Activated T-helper 2 cell treated with anti-CD3 and anti-CD28 coated beads, Interferon-gamma antibody, Interleukin-2, Interleukin-4, amounts not matched to agents 10 μg/mL and 5 μg/mL and 100 μg/mL, durations not matched to agents 14 hours and 24 hours and 36 hours (primary cell): ENCODE measurements at regions not wholly inside any gene's neighbourhood (a gene's known extent, or its start where the extent isn't known, plus 50 kb on each side); places are given as distances from the start of the nearest gene placed in this dataset.
"Not testable (repeated sequence)": the region's sequence is repeated elsewhere in the genome, so short reads cannot be mapped to it uniquely, and the experiment has no call there.

Source experiments
- DNase-seq: peaks from one replicate; pipeline ENCODE4 v3.0.0; 2021; ENCODE audit warnings: low spot score
- H3K27ac Mint-ChIP-seq: one replicate; pipeline ENCODE4 v1.8.0; 2021; ENCODE audit warnings: mixed read lengths
- H3K27me3 Mint-ChIP-seq: one replicate; pipeline ENCODE4 v1.8.0; 2021; ENCODE audit warnings: low read depth, mixed read lengths
- H3K36me3 Mint-ChIP-seq: one replicate; pipeline ENCODE4 v1.8.0; 2021; ENCODE audit warnings: low read depth, mixed read lengths
- H3K4me1 Mint-ChIP-seq: one replicate; pipeline ENCODE4 v1.8.0; 2021; ENCODE audit warnings: low read depth, mixed read lengths
- H3K4me3 Mint-ChIP-seq: one replicate; pipeline ENCODE4 v1.8.0; 2021; ENCODE audit warnings: low read depth, mild to moderate bottlenecking, moderate library complexity, mixed read lengths
- H3K9me3 Mint-ChIP-seq: one replicate; pipeline ENCODE4 v1.8.0; 2021; ENCODE audit warnings: mixed read lengths
- intact Hi-C: fragments of 100-400 bp; cut with micrococcal nuclease; formaldehyde crosslinking; loops from one replicate; pipeline ENCODE4 v1.15.1; 2023

DNA sequence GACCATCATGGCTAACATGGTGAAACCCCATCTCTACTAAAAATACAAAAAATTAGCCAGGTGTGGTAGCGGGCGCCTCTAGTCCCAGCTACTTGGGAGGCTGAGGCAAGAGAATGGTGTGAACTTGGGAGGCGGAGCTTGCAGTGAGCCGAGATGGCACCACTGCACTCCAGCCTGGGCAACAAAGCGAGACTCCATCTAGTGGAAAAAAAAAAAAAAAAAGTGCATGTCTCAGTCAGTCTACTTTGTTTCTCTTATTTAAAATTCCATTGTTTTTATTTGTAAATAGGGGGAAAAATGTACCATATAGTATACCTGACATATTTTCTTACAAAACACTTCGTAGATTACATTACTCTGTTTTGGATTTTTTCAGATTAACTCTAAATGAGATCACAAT is 1471.4 kb downstream of the SUCLG1 start:
- H3K36me3 Mint-ChIP-seq, H3K4me3 Mint-ChIP-seq, H3K4me1 Mint-ChIP-seq, H3K27ac Mint-ChIP-seq, H3K27me3 Mint-ChIP-seq, intact Hi-C loops, DNase-seq: not testable (repeated sequence)
- peaks cover 45% of the 10 kb centered on the region for H3K9me3 Mint-ChIP-seq

DNA sequence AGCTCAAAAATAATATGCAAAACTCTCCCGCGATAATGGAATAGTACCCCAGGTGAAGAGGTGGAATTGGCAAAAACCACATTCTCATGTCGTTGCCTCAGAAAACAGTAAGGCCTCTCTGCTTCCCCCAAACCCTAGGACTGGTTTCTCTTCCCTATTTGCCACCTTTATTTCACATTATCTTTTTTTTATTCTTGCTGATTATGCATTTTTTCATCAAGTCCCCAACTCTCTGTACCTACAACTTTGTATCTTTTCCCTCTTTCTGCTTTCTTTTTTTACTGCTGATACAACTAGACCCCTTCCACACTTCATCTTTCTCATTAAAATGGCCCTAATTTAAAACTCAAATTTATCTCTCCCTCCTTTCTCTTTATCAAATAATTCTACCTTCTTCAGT is 1472.2 kb downstream of the SUCLG1 start:
- Mint-ChIP-seq H3K27ac (no peak overlapping the region), H3K4me3 (no peak overlapping the region), H3K9me3 (peaks cover 44% of the 10 kb centered on the region), H3K36me3 (no peaks in the 10 kb centered on the region), H3K27me3 (no peaks in the 10 kb centered on the region), H3K4me1 (no peaks in the 10 kb centered on the region)
- intact Hi-C loops: no loop called here
- no peak for DNase-seq

DNA sequence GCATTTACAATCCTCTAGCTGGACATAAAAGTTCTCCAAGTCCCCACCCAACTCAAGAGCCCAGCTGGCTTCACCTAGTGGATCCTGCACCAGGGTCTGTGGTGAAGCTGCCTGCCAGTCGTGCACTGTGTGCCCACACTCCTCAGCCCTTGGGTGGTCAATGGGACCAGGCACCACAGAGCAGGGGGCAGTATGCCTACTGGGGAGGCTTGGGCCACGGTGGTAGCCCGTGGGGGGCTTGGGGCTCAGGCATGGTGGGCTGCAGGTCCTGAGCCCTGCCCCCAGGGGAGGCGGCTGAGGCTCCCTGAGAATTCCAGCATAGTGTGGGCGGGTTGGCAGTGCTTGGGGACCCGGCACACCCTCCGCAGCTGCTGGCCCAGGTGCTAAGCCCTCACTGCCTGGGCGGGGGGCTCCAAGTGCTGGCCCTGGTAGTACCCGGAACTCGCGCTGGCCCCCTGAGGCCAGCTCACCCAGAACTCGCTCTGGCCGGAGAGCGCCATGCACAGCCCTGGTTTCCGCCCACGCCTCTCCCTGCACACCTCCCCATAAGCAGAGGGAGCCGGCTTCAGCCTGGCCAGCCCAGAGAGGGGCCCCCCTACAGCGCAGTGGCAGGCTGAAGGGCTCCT is 1473.4 kb downstream of the SUCLG1 start:
- peaks cover 43% of the 10 kb centered on the region for H3K9me3 Mint-ChIP-seq
- intact Hi-C loops: no loop called here
- H3K36me3 Mint-ChIP-seq: no peaks in the 10 kb centered on the region
- H3K4me1 Mint-ChIP-seq: no peaks in the 10 kb centered on the region
- no peak overlapping the region for H3K4me3 Mint-ChIP-seq
- H3K27me3 Mint-ChIP-seq: no peaks in the 10 kb centered on the region
- DNase-seq: no peak
- H3K27ac Mint-ChIP-seq: no peak overlapping the region

DNA sequence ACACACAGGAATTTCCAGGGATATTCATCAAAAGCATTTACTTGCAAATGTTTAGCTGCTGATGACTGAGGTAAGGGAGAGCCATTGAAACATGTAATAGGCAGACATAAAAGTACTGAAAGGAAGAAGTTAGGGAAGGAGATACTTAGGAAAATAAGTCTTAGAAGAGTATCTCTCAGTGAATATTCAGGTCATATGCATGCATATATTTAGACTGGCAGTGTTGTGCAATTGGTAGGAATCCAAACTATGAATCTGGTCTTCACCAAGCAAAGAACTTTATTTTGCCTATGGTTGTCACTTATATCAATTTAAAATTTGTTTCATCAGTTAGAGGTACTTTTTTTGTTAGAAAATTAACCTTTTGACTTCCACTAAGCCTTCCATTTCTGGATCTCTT is 1490.7 kb downstream of the SUCLG1 start:
- no peak for DNase-seq
- no peaks in the 10 kb centered on the region for H3K4me1 Mint-ChIP-seq
- H3K9me3 Mint-ChIP-seq: peaks cover 32% of the 10 kb centered on the region
- intact Hi-C loops: no loop called here
- H3K36me3 Mint-ChIP-seq: no peaks in the 10 kb centered on the region
- H3K27ac Mint-ChIP-seq: no peak overlapping the region
- no peak overlapping the region for H3K4me3 Mint-ChIP-seq
- no peaks in the 10 kb centered on the region for H3K27me3 Mint-ChIP-seq

DNA sequence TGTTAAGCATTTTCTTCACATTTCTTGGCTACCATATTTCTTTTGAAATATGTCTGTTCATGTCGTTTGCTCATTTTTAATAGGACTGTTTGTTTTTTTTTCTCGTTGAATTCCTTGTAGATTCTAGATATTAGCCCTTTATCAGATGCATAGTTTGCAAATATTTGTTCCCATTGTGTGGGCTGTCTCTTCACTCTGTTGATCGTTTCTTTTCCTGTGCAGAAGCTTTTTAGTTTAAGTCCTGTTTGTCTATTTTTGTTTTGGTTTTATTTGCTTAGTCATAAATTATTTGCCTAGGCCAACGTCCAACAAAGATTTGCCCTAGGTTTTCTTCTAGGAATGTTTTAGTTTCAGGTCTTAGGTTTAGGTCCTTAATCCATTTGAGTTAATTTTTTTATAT is 1494.7 kb downstream of the SUCLG1 start:
- intact Hi-C loops: no loop called here
- no peaks in the 10 kb centered on the region for H3K36me3 Mint-ChIP-seq
- H3K4me1 Mint-ChIP-seq: no peaks in the 10 kb centered on the region
- no peak overlapping the region for H3K27ac Mint-ChIP-seq
- peaks cover 23% of the 10 kb centered on the region for H3K9me3 Mint-ChIP-seq
- H3K27me3 Mint-ChIP-seq: no peaks in the 10 kb centered on the region
- H3K4me3 Mint-ChIP-seq: no peak overlapping the region
- DNase-seq: no peak

DNA sequence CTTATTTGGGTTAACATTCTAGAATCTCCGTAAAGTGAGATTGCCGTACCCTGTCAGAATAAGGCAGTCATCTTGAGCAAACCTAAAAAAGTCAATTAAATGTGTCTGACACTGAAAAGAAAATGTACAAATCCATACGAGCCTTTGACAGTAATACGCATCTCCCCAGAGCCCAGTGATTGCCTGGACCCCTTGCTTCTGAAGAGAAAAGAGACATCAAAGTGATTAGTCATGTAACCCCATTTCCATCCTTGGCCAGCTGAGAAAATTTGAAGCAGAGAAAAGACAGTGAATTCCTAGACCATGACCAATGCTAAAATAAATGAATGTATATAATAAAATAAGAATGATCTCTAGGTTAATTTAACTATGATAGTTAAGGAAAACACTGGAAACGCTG is 1499.4 kb downstream of the SUCLG1 start:
- Mint-ChIP-seq H3K4me3 (no peak overlapping the region), H3K27ac (no peak overlapping the region), H3K27me3 (no peaks in the 10 kb centered on the region), H3K36me3 (no peaks in the 10 kb centered on the region), H3K9me3 (peaks cover 25% of the 10 kb centered on the region), H3K4me1 (no peaks in the 10 kb centered on the region)
- intact Hi-C loops: no loop called here
- no peak for DNase-seq

DNA sequence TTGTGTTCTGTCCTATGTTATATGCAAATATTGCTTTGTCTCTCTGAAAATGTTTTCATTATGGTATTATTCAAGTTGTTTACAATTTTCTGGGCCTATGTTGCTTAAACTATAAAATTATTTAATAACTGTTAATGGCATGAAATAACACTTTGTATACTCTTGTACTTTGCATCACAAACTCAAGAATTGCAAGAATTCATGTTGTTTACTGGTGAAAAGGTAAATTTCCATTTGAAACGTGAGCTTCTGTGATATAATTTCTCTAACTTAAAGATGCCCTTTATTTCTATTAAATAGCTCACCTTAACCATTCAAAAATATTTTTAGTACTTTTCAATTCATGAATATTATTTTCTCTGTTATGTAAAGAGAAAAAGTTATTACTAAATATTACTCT is 1504.2 kb downstream of the SUCLG1 start:
- H3K27ac Mint-ChIP-seq: no peak overlapping the region
- intact Hi-C loops: no loop called here
- DNase-seq: no peak
- H3K27me3 Mint-ChIP-seq: no peaks in the 10 kb centered on the region
- H3K4me3 Mint-ChIP-seq: no peak overlapping the region
- H3K36me3 Mint-ChIP-seq: no peaks in the 10 kb centered on the region
- peaks cover 11% of the 10 kb centered on the region for H3K9me3 Mint-ChIP-seq
- H3K4me1 Mint-ChIP-seq: no peaks in the 10 kb centered on the region

DNA sequence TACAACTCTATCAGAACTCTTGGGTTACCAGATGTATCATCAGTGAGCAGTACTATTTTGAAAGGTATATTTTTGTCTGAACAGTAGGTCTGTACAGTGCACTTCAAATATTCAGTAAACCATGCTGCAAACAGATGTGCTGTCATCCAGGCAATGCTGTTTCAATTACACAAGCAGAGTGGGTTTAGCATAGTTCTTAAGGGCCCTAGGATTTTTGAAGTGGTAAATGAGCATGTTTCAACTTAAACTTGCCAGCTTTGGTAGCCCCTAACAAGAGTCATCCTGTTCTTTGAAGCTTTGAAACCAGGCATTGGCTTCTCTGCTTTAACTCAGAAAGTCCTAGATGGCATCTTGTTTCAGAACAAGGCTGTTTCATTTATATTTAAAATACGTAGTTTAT is 1519.9 kb downstream of the SUCLG1 start:
- H3K4me3 Mint-ChIP-seq: no peak overlapping the region
- H3K9me3 Mint-ChIP-seq: peaks cover 42% of the 10 kb centered on the region
- intact Hi-C loops: no loop called here
- H3K27me3 Mint-ChIP-seq: no peaks in the 10 kb centered on the region
- H3K4me1 Mint-ChIP-seq: no peaks in the 10 kb centered on the region
- H3K27ac Mint-ChIP-seq: no peak overlapping the region
- H3K36me3 Mint-ChIP-seq: no peaks in the 10 kb centered on the region
- DNase-seq: no peak

DNA sequence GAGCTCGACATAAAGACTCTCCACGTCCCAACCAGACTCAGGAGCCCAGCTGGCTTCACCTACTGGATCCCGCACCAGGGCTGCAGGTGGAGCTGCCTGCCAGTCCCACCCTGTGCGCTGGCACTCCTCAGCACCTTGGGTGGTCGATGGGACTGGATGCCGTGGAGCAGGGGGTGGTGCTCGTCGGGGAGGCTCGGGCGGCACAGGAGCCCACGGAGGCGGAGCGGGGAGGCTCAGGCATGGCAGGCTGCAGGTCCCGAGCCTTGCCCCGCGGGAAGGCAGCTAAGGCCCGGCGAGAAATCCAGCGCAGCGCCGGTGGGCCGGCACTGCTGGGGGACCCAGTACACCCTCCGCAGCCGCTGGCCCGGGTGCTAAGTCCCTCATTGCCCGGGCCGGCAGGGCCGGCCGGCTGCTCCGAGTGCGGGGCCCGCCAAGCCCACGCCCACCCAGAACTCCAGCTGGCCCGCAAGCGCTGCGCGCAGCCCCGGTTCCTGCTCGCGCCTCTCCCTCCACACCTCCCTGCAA is 1520.7 kb downstream of the SUCLG1 start:
- H3K27ac Mint-ChIP-seq, H3K4me1 Mint-ChIP-seq, H3K4me3 Mint-ChIP-seq, DNase-seq, intact Hi-C loops, H3K27me3 Mint-ChIP-seq, H3K36me3 Mint-ChIP-seq: not testable (repeated sequence)
- H3K9me3 Mint-ChIP-seq: peaks cover 40% of the 10 kb centered on the region

DNA sequence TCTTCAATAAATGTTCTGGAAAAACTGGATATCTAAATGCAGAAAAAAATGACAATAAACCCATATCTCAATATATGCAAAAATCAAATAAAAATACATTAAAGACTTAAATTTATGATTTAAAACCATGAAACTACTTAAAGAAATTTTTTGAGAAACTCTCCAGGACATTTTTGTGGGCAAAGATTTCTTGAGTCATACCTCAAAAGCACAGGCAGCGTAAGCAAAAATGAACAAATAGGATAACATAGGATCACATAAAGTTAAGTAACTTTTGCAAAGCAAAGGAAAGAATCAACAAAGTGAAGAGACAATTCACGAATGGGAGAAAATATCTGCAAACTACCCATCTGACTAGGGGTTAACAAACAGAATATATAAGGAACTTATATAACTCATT is 1545.5 kb downstream of the SUCLG1 start:
- no peaks in the 10 kb centered on the region for H3K4me1 Mint-ChIP-seq
- intact Hi-C loops: no loop called here
- no peaks in the 10 kb centered on the region for H3K27me3 Mint-ChIP-seq
- no peak for DNase-seq
- H3K36me3 Mint-ChIP-seq: no peaks in the 10 kb centered on the region
- H3K9me3 Mint-ChIP-seq: peaks cover 25% of the 10 kb centered on the region
- no peak overlapping the region for H3K4me3 Mint-ChIP-seq
- H3K27ac Mint-ChIP-seq: no peak overlapping the region

DNA sequence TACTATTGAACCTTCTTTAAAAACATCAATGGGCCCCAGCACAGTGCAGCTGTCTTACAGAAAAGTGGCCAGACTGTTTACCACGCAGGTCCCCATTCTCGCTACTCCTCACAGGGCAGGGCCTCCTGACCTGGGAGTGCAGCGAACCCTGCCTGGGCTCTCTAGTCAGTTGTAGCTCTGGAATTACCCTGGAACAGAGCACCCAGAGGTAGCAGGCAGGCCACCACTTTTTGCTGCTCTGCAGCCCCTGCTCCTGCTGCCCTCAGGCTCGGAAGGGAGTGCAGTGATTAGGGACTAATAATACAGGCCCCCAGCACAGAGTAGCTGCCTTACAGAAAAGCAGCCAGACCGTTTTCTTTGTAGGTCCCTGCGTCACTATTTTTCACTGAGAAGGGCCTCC is 1563.0 kb downstream of the SUCLG1 start:
- H3K9me3 Mint-ChIP-seq: peaks cover 11% of the 10 kb centered on the region
- H3K27ac Mint-ChIP-seq: no peak overlapping the region
- no peak for DNase-seq
- H3K27me3 Mint-ChIP-seq: no peaks in the 10 kb centered on the region
- H3K36me3 Mint-ChIP-seq: no peaks in the 10 kb centered on the region
- H3K4me3 Mint-ChIP-seq: no peak overlapping the region
- intact Hi-C loops: no loop called here
- H3K4me1 Mint-ChIP-seq: no peaks in the 10 kb centered on the region

DNA sequence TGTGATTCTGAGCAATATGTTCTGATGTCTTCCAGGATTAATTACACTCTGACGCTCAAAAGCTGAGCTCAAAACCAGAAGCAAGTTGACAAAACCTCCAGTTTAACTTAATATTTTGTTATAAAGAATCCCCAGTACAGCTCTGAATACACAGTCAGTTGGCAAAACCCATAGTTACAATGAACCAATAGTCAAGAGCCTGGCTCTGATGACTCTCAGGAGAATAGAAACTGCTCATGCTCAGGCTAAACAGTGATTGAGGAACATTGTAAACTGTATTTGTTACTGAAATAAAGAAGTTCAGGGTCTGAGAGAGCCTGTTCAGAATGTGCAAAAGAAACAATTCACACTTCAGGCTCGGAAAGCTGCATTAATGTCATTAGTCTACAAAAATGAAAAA is 1565.9 kb downstream of the SUCLG1 start:
- intact Hi-C loops: no loop called here
- no peaks in the 10 kb centered on the region for H3K9me3 Mint-ChIP-seq
- H3K4me3 Mint-ChIP-seq: no peak overlapping the region
- no peaks in the 10 kb centered on the region for H3K27me3 Mint-ChIP-seq
- H3K4me1 Mint-ChIP-seq: no peaks in the 10 kb centered on the region
- H3K27ac Mint-ChIP-seq: no peak overlapping the region
- no peaks in the 10 kb centered on the region for H3K36me3 Mint-ChIP-seq
- DNase-seq: no peak

DNA sequence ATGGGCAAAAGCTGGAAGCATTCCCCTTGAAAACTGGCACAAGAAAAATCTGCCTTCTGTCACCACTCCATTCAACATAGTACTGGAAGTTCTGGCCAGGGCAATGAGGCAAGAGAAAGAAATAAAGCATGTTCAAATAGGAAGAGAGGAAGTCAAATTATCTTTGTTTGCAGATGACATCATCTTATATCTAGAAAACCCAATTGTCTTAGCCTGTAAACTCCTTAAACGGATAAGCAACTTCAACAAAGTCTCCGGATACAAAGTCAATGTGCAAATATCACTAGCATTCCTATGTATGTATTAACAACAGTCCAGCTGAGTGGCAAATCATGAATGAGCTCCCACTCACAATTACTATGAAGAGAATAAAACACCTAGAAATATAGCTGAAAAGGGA is 1579.3 kb downstream of the SUCLG1 start:
- no peak overlapping the region for H3K4me3 Mint-ChIP-seq
- intact Hi-C loops: no loop called here
- H3K27ac Mint-ChIP-seq: no peak overlapping the region
- H3K9me3 Mint-ChIP-seq: peaks cover 32% of the 10 kb centered on the region
- H3K36me3 Mint-ChIP-seq: no peaks in the 10 kb centered on the region
- DNase-seq: no peak
- H3K27me3 Mint-ChIP-seq: no peaks in the 10 kb centered on the region
- H3K4me1 Mint-ChIP-seq: no peaks in the 10 kb centered on the region

DNA sequence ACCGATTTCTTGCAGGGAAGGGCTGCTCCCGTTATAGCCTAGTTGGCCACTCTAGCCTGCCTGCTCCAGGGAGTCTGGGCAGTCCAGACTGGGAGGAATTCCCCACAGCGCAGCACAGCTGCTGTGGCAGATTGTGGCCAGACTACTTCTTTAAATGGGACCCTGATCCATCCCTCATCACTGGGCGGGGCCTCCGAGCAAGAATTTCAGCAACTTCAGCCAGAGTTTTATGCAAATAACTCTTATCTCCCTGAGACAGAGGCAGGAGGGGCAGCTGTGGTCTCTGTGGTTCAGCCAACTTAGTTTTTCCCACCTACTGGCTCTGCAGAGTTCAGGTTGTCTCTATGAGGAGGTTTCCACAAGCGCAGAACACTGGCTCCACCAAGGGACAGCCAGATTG is 1583.2 kb downstream of the SUCLG1 start:
- no peaks in the 10 kb centered on the region for H3K27me3 Mint-ChIP-seq
- no peaks in the 10 kb centered on the region for H3K4me1 Mint-ChIP-seq
- DNase-seq: no peak
- intact Hi-C loops: no loop called here
- H3K36me3 Mint-ChIP-seq: no peaks in the 10 kb centered on the region
- H3K9me3 Mint-ChIP-seq: peaks cover 40% of the 10 kb centered on the region
- no peak overlapping the region for H3K4me3 Mint-ChIP-seq
- H3K27ac Mint-ChIP-seq: no peak overlapping the region
